Suprapubic skin (tissue), 4 donors: ENCODE measurements at regions not wholly inside any gene's neighbourhood (a gene's known extent, or its start where the extent isn't known, plus 50 kb on each side); places are given as distances from the start of the nearest gene placed in this dataset.

Source experiments
- CTCF ChIP-seq, 2 donors: fragments of 200-600 bp in 1 of 2; fragments of 450-650 bp in 1 of 2; sonication (generic) in 1 of 2; IDR thresholded peaks; one replicate each; pipeline ENCODE4 v1.5.1; 2016 to 2019; ENCODE audit warnings: antibody characterized with exemption in 2 of 2, mild to moderate bottlenecking in 1 of 2, moderate library complexity in 1 of 2
- EP300 ChIP-seq: sonication (generic); formaldehyde crosslinking; IDR thresholded peaks from one replicate; pipeline ENCODE4 v1.6.1; 2017; ENCODE audit warnings: antibody characterized with exemption
- POLR2A ChIP-seq, 2 donors: fragments of 450-650 bp; IDR thresholded peaks; one replicate each; pipeline ENCODE4 v1.6.1; 2017; ENCODE audit warnings: antibody characterized with exemption in 2 of 2, mild to moderate bottlenecking in 2 of 2, moderate library complexity in 2 of 2
- POLR2AphosphoS5 ChIP-seq, 3 donors: sonication (generic); formaldehyde crosslinking; IDR thresholded peaks; one replicate each; pipeline ENCODE4 v1.6.1; 2017; ENCODE audit warnings: antibody characterized with exemption in 3 of 3

- no peak for TF ChIP-seq POLR2A (IDR thresholded peaks at IDR 0.05)
- no peak for TF ChIP-seq CTCF (IDR thresholded peaks at IDR 0.05)
- no peak for TF ChIP-seq EP300
- TF ChIP-seq POLR2AphosphoS5 (IDR thresholded peaks at IDR 0.05): no peak
Measured at GRCh38 chr2:7256377-7256776, 339.2 kb downstream of the RNF144A start.
